C4-2B (cell line): ENCODE measurements at regions not wholly inside any gene's neighbourhood (a gene's known extent, or its start where the extent isn't known, plus 50 kb on each side); places are given as distances from the start of the nearest gene placed in this dataset.

Experiments used
- CTCF ChIP-seq: fragments of 450-650 bp; conservative IDR thresholded peaks from 2 replicates; pipeline ENCODE4 v1.5.1; 2017; ENCODE audit warnings: mild to moderate bottlenecking
- ZFX ChIP-seq: fragments of 450-650 bp; IDR thresholded peaks from 2 replicates; pipeline ENCODE4 v1.6.1; 2017

DNA sequence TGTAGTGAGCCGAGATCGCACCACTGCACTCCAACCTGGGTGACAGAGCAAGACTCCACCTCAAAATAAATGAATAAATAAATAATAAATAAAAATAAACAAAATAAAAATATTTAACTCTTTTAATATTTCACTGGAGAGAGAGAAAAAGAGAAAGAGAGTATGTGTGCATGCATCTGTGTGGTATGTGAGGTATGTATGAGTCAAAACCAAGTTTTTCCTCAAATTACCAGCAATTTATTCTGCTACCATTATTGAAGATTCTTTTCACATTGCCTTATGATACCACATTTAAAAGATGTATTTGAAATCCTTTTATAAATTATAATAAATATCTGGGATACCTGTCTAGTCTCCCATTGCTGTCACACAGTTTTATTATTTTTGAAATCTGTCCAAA, 122.1 kb downstream of the CD164 start:
- TF ChIP-seq CTCF (no peak), ZFX (no peak)
